Keratinocyte (primary cell): ENCODE measurements at regions not wholly inside any gene's neighbourhood (a gene's known extent, or its start where the extent isn't known, plus 50 kb on each side); places are given as distances from the start of the nearest gene placed in this dataset.

Experiments used
- DNase-seq: peaks from one replicate; pipeline ENCODE4 v3.0.0-alpha.2; 2011; ENCODE audit warnings: low read depth, missing footprints, low spot score
- FAIRE-seq: peaks from 2 replicates; lab custom pipeline; 2011; peaks lifted over from hg19 to GRCh38; lab: Jason Lieb, UNC
- H2AFZ ChIP-seq: 2 replicates; pipeline ENCODE4 v1.6.0; 2012; ENCODE audit warnings: low read length, control low read depth, inconsistent platforms; ENCODE audit not compliant: control insufficient read depth
- H3K27ac ChIP-seq: 2 replicates; pipeline ENCODE4 v1.5.1; 2011; ENCODE audit warnings: low read length; ENCODE audit not compliant: control insufficient read depth, insufficient read depth
- H3K27me3 ChIP-seq: 3 replicates; pipeline ENCODE4 v1.6.0; 2011; ENCODE audit warnings: low read length; ENCODE audit not compliant: control insufficient read depth, insufficient read depth; ENCODE audit errors: extremely low read depth
- H3K36me3 ChIP-seq, 2 experiments: 2 replicates in 1 of 2; 3 replicates in 1 of 2; pipeline ENCODE4 v1.5.1; 2011; ENCODE audit warnings: low read length in 2 of 2, mild to moderate bottlenecking in 1 of 2; ENCODE audit not compliant: control insufficient read depth in 2 of 2, insufficient read depth in 2 of 2; ENCODE audit errors: extremely low read depth in 1 of 2
- H3K4me1 ChIP-seq: 3 replicates; pipeline ENCODE4 v1.5.1; 2011; ENCODE audit warnings: low read length; ENCODE audit not compliant: control insufficient read depth, insufficient read depth; ENCODE audit errors: extremely low read depth
- H3K4me2 ChIP-seq: 3 replicates; pipeline ENCODE4 v1.6.0; 2011; ENCODE audit warnings: low read depth, low read length; ENCODE audit not compliant: control insufficient read depth, insufficient read depth; ENCODE audit errors: extremely low read depth
- H3K4me3 ChIP-seq, 3 experiments: fragments of 200-600 bp in 1 of 3; sonication (generic) in 1 of 3; 2 replicates in 2 of 3; 3 replicates in 1 of 3; pipeline ENCODE4 v1.5.1; 2011 to 2016; ENCODE audit warnings: low read length in 3 of 3, mild to moderate bottlenecking in 3 of 3, control low read depth in 2 of 3, inconsistent platforms in 1 of 3, low read depth in 1 of 3, mixed read lengths in 1 of 3, mixed run types in 1 of 3, moderate library complexity in 1 of 3; ENCODE audit not compliant: control insufficient read depth in 2 of 3, insufficient read depth in 2 of 3; ENCODE audit errors: extremely low read depth in 1 of 3
- H3K79me2 ChIP-seq: 2 replicates; pipeline ENCODE4 v1.6.0; 2012; ENCODE audit warnings: low read length; ENCODE audit not compliant: control insufficient read depth, insufficient read depth
- H3K9ac ChIP-seq: 3 replicates; pipeline ENCODE4 v1.6.0; 2011; ENCODE audit warnings: low read length; ENCODE audit not compliant: control insufficient read depth, insufficient read depth; ENCODE audit errors: extremely low read depth
- H3K9me1 ChIP-seq: 3 replicates; pipeline ENCODE4 v1.6.0; 2011; ENCODE audit warnings: low read length; ENCODE audit not compliant: control insufficient read depth, insufficient read depth; ENCODE audit errors: extremely low read depth
- H3K9me3 ChIP-seq: 2 replicates; pipeline ENCODE4 v1.5.1; 2012; ENCODE audit warnings: low read depth, low read length; ENCODE audit not compliant: control insufficient read depth
- H4K20me1 ChIP-seq: 3 replicates; pipeline ENCODE4 v1.6.0; 2011; ENCODE audit warnings: low read length; ENCODE audit not compliant: control insufficient read depth, insufficient read depth; ENCODE audit errors: extremely low read depth
- EZH2 ChIP-seq: IDR thresholded peaks from one replicate; pipeline ENCODE4 v1.6.1; 2012; ENCODE audit warnings: inconsistent platforms, mild to moderate bottlenecking, low read length, moderate library complexity
- dilution Hi-C: fragments of 300-500 bp; cut with MboI; formaldehyde crosslinking; loops from one replicate; pipeline ENCODE4 v1.7.0; 2020; ENCODE audit warnings: low sequenced_read_pairs; ENCODE audit not compliant: extremely low pct_ligation_motif_present
- TF ChIP-seq, protein P1 (sequence below), 3 experiments: IDR thresholded peaks in 1 of 3; conservative IDR thresholded peaks in 1 of 3; optimal IDR thresholded peaks in 1 of 3; 2 replicates in 2 of 3; 3 replicates in 1 of 3; pipeline versions ENCODE3 to v1.5.1; 2011; ENCODE audit warnings: low read length in 3 of 3, mild to moderate bottlenecking in 3 of 3, moderate library complexity in 2 of 3, control low read depth in 1 of 3, inconsistent platforms in 1 of 3; ENCODE audit not compliant: insufficient read depth in 2 of 3; ENCODE audit errors: extremely low read depth in 1 of 3

DNA sequence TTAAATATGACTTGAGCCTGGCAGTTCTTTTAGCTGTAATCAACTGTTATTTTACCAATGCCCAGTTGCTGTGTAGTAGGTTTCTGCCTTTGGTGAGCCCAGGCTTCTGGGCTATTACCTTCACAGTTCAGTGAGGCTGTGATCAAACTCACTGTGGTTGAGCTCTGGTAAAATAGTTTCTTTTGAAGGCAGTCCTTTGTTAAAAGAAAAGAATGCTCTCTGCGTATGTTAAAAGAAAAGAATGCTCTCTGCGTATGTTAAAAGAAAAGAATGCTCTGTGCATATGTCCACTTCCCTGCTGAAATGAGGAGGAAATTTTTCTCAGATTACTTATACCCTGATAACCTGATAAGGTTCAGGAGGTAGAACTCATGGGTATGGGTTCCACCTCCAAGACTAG lies 244.3 kb downstream of the RNF144A start:
- FAIRE-seq: no peak
- dilution Hi-C loops: no loop called here

DNA sequence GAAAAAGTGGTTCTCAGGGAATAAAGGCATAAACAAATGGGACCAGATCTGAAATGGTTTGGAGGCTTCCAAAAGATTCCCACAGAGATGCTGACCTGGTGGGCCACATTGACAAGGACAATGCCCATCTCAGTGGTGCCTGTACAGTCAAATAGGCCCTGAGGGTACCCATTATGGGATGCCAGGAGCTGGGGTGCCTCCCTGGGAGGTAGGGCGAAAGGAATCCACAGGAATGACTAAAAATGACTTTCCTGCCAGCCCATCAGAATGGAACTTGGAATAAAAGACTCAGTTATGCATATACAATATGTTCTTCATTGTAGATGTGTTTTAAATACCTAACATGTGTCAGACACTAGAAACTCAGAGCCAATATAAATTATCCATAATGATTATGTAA lies 248.5 kb downstream of the RNF144A start:
- Histone ChIP-seq H3K27me3 (no peaks in the 10 kb centered on the region), H3K27ac (no peak overlapping the region), H3K9me3 (no peaks in the 10 kb centered on the region), H3K4me3 (no peak overlapping the region), H2AFZ (no peak overlapping the region), H3K36me3 (no peaks in the 10 kb centered on the region), H3K4me1 (no peaks in the 10 kb centered on the region), H3K9me1 (no peaks in the 10 kb centered on the region), H3K79me2 (no peaks in the 10 kb centered on the region), H4K20me1 (no peaks in the 10 kb centered on the region), H3K9ac (no peak overlapping the region), H3K4me2 (no peak overlapping the region)
- DNase-seq: no peak
- dilution Hi-C loops: no loop called here
- FAIRE-seq: no peak
- no peak for TF ChIP-seq EZH2
- TF ChIP-seq, protein P1, sequence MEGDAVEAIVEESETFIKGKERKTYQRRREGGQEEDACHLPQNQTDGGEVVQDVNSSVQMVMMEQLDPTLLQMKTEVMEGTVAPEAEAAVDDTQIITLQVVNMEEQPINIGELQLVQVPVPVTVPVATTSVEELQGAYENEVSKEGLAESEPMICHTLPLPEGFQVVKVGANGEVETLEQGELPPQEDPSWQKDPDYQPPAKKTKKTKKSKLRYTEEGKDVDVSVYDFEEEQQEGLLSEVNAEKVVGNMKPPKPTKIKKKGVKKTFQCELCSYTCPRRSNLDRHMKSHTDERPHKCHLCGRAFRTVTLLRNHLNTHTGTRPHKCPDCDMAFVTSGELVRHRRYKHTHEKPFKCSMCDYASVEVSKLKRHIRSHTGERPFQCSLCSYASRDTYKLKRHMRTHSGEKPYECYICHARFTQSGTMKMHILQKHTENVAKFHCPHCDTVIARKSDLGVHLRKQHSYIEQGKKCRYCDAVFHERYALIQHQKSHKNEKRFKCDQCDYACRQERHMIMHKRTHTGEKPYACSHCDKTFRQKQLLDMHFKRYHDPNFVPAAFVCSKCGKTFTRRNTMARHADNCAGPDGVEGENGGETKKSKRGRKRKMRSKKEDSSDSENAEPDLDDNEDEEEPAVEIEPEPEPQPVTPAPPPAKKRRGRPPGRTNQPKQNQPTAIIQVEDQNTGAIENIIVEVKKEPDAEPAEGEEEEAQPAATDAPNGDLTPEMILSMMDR (optimal IDR thresholded peaks at IDR 0.05 in 1 of 3, IDR thresholded peaks at IDR 0.05 in 1 of 3, conservative IDR thresholded peaks at IDR 0.05 in 1 of 3; ENCODE audit: extremely low read depth in 1 of 3, insufficient read depth in 2 of 3, low read length in 3 of 3): no peak

More for the DNA sequence above, 244.3 kb downstream of the RNF144A start:
- no peaks in the 10 kb centered on the region for H3K9me3 ChIP-seq
- H3K27ac ChIP-seq: no peak overlapping the region
- H3K4me2 ChIP-seq: no peak overlapping the region
- H3K4me1 ChIP-seq: no peaks in the 10 kb centered on the region
- H3K79me2 ChIP-seq: no peaks in the 10 kb centered on the region
- no peak overlapping the region for H3K4me3 ChIP-seq
- H3K9ac ChIP-seq: no peak overlapping the region
- TF ChIP-seq, protein P1 (optimal IDR thresholded peaks at IDR 0.05 in 1 of 3, IDR thresholded peaks at IDR 0.05 in 1 of 3, conservative IDR thresholded peaks at IDR 0.05 in 1 of 3; ENCODE audit: extremely low read depth in 1 of 3, insufficient read depth in 2 of 3, low read length in 3 of 3): no peak
- TF ChIP-seq EZH2: no peak
- no peaks in the 10 kb centered on the region for H3K9me1 ChIP-seq
- no peak overlapping the region for H2AFZ ChIP-seq
- H3K27me3 ChIP-seq: no peaks in the 10 kb centered on the region
- H3K36me3 ChIP-seq: no peaks in the 10 kb centered on the region
- DNase-seq: no peak
- H4K20me1 ChIP-seq: no peaks in the 10 kb centered on the region
